GM10266 (cell line): ENCODE measurements at regions not wholly inside any gene's neighbourhood (a gene's known extent, or its start where the extent isn't known, plus 50 kb on each side); places are given as distances from the start of the nearest gene placed in this dataset.

Source experiments
- DNase-seq: peaks from one replicate; pipeline ENCODE4 v3.0.0; 2012; ENCODE audit errors: extremely low spot score
- TF ChIP-seq, protein P1 (sequence below): IDR thresholded peaks from 2 replicates; pipeline ENCODE4 v1.5.1; 2012; ENCODE audit warnings: mild to moderate bottlenecking, low read depth; ENCODE audit not compliant: control insufficient read depth, insufficient read depth; ENCODE audit errors: missing control alignments

DNA sequence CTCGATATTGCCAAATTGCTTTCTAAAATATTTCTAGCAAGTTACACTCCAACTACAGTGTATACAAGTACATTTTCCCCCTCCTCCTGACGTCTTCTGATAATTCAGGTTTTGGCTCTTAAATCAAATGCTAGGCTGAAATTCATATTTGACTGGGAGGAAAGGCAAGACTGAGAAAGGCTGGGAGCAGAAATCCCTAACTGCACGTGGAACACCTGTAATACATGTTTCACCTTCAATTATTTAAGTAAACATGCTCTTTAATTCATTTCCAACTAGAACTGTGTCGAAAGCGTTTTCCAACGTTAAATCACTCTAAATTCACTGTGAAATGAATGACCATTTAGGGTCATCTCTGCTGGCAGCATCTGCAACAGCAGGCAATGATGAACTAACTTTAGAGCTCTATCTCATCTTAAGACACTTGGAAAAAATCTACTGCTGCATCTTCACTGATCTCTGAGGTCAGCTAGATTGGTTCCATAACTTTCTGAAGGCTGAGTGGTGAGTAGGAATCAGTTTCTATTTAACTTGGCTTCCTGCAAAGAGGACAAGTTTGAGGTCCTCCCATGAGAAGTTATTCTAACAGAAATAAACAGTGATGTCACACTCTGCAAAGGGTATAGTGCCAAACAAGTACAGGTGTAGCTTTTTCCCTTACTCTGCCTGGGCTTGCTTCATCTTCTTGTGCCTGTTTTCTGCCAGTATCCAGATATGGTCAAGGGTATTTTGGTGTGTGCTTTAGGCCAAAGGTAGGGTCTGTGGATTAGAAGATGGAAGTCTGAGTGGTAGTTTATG lies 144.3 kb upstream of the PAK3 start:
- TF ChIP-seq, protein P1, sequence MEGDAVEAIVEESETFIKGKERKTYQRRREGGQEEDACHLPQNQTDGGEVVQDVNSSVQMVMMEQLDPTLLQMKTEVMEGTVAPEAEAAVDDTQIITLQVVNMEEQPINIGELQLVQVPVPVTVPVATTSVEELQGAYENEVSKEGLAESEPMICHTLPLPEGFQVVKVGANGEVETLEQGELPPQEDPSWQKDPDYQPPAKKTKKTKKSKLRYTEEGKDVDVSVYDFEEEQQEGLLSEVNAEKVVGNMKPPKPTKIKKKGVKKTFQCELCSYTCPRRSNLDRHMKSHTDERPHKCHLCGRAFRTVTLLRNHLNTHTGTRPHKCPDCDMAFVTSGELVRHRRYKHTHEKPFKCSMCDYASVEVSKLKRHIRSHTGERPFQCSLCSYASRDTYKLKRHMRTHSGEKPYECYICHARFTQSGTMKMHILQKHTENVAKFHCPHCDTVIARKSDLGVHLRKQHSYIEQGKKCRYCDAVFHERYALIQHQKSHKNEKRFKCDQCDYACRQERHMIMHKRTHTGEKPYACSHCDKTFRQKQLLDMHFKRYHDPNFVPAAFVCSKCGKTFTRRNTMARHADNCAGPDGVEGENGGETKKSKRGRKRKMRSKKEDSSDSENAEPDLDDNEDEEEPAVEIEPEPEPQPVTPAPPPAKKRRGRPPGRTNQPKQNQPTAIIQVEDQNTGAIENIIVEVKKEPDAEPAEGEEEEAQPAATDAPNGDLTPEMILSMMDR = no peak
- DNase-seq = no peak

- no peak for DNase-seq
- TF ChIP-seq, protein P1 = no peak
These were observed 149.4 kb upstream of the CHRDL1 start for GRCh38 chrX:110944751-110945675.

DNA sequence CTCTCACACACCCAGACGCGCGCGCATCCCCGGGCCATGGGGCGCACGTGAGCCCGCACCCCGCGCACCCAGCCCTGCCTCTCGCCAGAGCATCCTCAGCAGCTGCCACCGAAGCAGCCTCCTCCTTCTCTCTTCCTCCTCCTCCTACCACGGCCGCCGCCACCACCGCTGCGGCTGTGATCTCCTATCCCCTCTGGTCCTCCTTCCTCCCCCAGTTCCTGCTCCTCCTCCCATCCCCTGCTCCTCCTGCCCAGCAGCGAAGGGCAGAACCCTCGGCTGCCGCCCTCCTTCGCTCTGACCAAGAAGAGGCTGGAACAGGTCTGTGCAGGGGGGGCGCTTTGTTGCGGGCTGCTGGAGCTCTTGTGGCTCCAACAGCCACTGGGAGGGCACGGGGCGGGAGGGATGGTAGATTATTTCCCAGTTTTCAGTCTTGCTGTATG lies 148.7 kb upstream of the CHRDL1 start:
- TF ChIP-seq, protein P1 = no peak
- DNase-seq = no peak

DNA sequence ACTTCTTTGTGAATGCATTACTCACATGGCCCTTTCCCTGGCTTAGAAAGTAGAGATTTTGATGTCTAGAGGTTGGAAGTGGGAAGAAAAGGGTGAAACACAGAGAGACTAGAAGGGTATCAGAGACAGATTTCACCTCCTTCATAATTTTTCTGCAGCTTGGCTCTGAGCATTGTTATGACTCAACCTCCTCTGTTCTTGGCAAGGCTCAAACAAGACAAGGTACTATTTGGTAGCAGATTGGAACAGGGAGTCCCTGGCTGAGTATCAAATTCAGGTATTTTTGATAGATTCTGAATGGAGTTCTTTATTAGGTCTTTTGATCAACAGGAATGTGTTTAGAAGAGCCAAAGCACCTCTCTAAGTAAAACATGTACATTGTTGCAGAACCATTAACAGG lies 146.3 kb upstream of the CHRDL1 start:
- TF ChIP-seq, protein P1 = no peak
- DNase-seq = no peak

GRCh38 chrX:110938977-110939732 lies 143.5 kb upstream of the CHRDL1 start:
- TF ChIP-seq, protein P1 = no peak
- DNase-seq = no peak

GRCh38 chrX:110924871-110925270 lies 129.3 kb upstream of the CHRDL1 start:
- no peak for DNase-seq
- TF ChIP-seq, protein P1 = no peak
